ENCODE measurements at regions not wholly inside any gene's neighbourhood (a gene's known extent, or its start where the extent isn't known, plus 50 kb on each side); places are given as distances from the start of the nearest gene placed in this dataset.

DNA sequence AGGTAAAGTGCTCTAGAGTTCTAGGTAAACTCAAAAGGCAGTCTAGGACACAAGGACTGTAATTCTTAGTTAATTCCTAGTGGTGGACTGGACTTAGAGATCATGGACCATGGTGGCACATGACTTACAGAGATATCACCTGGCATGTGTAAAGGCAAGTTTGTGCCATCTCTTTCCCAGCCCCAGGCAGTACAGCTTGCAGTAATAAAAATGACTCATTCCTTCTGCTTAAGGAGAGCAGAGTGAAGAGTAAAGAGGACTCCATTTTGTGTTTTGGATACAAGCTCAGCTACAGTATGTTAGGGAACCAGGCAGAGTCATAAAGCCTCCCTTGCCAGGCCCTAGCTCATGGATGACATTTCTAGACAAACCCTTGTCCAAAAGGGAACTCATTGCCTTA lies 629.9 kb downstream of the JRKL start:
- Histone ChIP-seq H3K4me3 (no peak overlapping the region), H2AFZ (ENCODE audit: low read depth, low read length) (no peak overlapping the region), H4K20me1 (replicated peaks; ENCODE audit: control insufficient read depth, insufficient read depth, low read length) (no peaks in the 10 kb centered on the region), H3K4me1 (replicated peaks in 1 of 2; ENCODE audit: control insufficient read depth in 2 of 2, insufficient read depth in 2 of 2, low read length in 2 of 2) (no peaks in the 10 kb centered on the region), H3K36me3 (ENCODE audit: control insufficient read depth, insufficient read depth, low read length) (no peaks in the 10 kb centered on the region), H3K9me3 (replicated peaks; ENCODE audit: control insufficient read depth, insufficient read depth, low read depth, low read length) (no peaks in the 10 kb centered on the region; the same call in 1 of the 2 replicates), H3K9me1 (ENCODE audit: control insufficient read depth, insufficient read depth, low read length) (no peaks in the 10 kb centered on the region), H3K4me2 (ENCODE audit: insufficient read depth, low read length) (no peak overlapping the region), H3K27ac (ENCODE audit: extremely low read depth, low read depth, low read length) (no peak overlapping the region), H3K27me3 (ENCODE audit: control insufficient read depth in 2 of 2, insufficient read depth in 2 of 2, low read length in 2 of 2) (no peaks in the 10 kb centered on the region), H3K79me2 (ENCODE audit: control insufficient read depth, insufficient read depth, low read length) (no peaks in the 10 kb centered on the region), H3K9ac (ENCODE audit: insufficient read depth in 1 of 2, low read depth in 2 of 2, low read length in 2 of 2) (no peak overlapping the region)
- CTCF ChIA-PET (ENCODE audit: low intra/inter-chr PET ratio), result no interaction called here
- POLR2A ChIA-PET, result no interaction called here
- no TSS peak for BruUV-seq (replicated peaks)
- ATAC-seq (no peak), FAIRE-seq (no peak), DNase-seq (ENCODE audit: extremely low read depth in 1 of 4, low spot score in 3 of 4) (no peak)
- TF ChIP-seq KHSRP (IDR thresholded peaks at IDR 0.05) (no peak), CREBBP (IDR thresholded peaks at IDR 0.05; ENCODE audit: low read depth, low read length) (no peak), ZNF143 (CRISPR knock-in tag; IDR thresholded peaks at IDR 0.05) (no peak), LEF1 (IDR thresholded peaks at IDR 0.05) (no peak), ZNF699 (CRISPR knock-in tag; IDR thresholded peaks at IDR 0.05; ENCODE audit: insufficient replicate concordance) (no peak), HNRNPLL (IDR thresholded peaks at IDR 0.05; ENCODE audit: low read depth, low read length, poor library complexity, severe bottlenecking) (no peak), ZNF408 (CRISPR knock-in tag; IDR thresholded peaks at IDR 0.05; ENCODE audit: low read depth) (no peak), GATAD2B (IDR thresholded peaks at IDR 0.05; ENCODE audit: borderline replicate concordance) (no peak)
- TF ChIP-seq, protein P1, sequence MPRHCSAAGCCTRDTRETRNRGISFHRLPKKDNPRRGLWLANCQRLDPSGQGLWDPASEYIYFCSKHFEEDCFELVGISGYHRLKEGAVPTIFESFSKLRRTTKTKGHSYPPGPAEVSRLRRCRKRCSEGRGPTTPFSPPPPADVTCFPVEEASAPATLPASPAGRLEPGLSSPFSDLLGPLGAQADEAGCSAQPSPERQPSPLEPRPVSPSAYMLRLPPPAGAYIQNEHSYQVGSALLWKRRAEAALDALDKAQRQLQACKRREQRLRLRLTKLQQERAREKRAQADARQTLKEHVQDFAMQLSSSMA (CRISPR knock-in tag; IDR thresholded peaks at IDR 0.05), result no peak
- in situ Hi-C loops (cut with MboI) (no loop called here), intact Hi-C loops (cut with micrococcal nuclease) (no loop called here)

All from K562 (cell line).